ENCODE measurements at regions not wholly inside any gene's neighbourhood (a gene's known extent, or its start where the extent isn't known, plus 50 kb on each side); places are given as distances from the start of the nearest gene placed in this dataset.

- Histone ChIP-seq H3K27ac (ENCODE audit: low read length, poor library complexity, severe bottlenecking) (no peak overlapping the region), H2BK12ac (ENCODE audit: low read length in 2 of 2) (no peak overlapping the region), H3K4ac (ENCODE audit: low read depth in 1 of 2, low read length in 2 of 2) (no peak overlapping the region), H2AK5ac (ENCODE audit: low read length, severe bottlenecking) (no peak overlapping the region), H3K79me1 (replicated peaks; ENCODE audit: low read length, poor library complexity, severe bottlenecking) (no peaks in the 10 kb centered on the region), H2AFZ (ENCODE audit: low read depth, low read length) (no peak overlapping the region), H3K36me3 (ENCODE audit: control insufficient read depth in 1 of 2, insufficient read depth in 2 of 2, low read depth in 1 of 2, low read length in 2 of 2) (no peaks in the 10 kb centered on the region), H4K91ac (ENCODE audit: low read length) (no peak overlapping the region), H2BK5ac (ENCODE audit: low read depth, low read length, poor library complexity, severe bottlenecking) (no peak overlapping the region), H3K4me1 (ENCODE audit: control insufficient read depth, insufficient read depth, low read depth, low read length) (no peaks in the 10 kb centered on the region), H3K14ac (ENCODE audit: low read length in 2 of 2) (no peak overlapping the region), H3K27me3 (ENCODE audit: control insufficient read depth in 1 of 2, insufficient read depth in 1 of 2, low read length in 2 of 2) (peaks cover 16 to 24% of the 10 kb centered on the region in 2 experiments), H3K9ac (ENCODE audit: low read length) (no peak overlapping the region), H4K8ac (ENCODE audit: low read length) (no peak overlapping the region), H3K9me3 (ENCODE audit: control insufficient read depth, low read length) (peaks cover 11% of the 10 kb centered on the region), H2BK15ac (ENCODE audit: low read depth, poor library complexity, severe bottlenecking) (no peak overlapping the region), H3K4me3 (ENCODE audit: insufficient read depth in 1 of 2, low read depth in 1 of 2, low read length in 2 of 2) (no peak overlapping the region), H3K4me2 (ENCODE audit: low read length, poor library complexity, severe bottlenecking) (no peak overlapping the region), H2BK120ac (ENCODE audit: low read depth, low read length) (no peak overlapping the region), H3K23ac (ENCODE audit: low read length in 2 of 2) (no peak overlapping the region), H3K18ac (ENCODE audit: low read depth in 1 of 2, low read length in 2 of 2) (no peak overlapping the region)
- DNase-seq, result no peak
- WGBS, result 92% methylated on average over 5 of the region's 5 CpGs
Measured at GRCh38 chr1:229087339-229087738, 183.6 kb upstream of the RAB4A start.

- no peaks in the 10 kb centered on the region for H3K4me1 ChIP-seq (ENCODE audit: control insufficient read depth, insufficient read depth, low read depth, low read length)
- H2BK120ac ChIP-seq (ENCODE audit: low read depth, low read length), result no peak overlapping the region
- no peak overlapping the region for H4K8ac ChIP-seq (ENCODE audit: low read length)
- no peak overlapping the region for H3K4me2 ChIP-seq (ENCODE audit: low read length, poor library complexity, severe bottlenecking)
- H3K79me1 ChIP-seq (replicated peaks; ENCODE audit: low read length, poor library complexity, severe bottlenecking), result no peaks in the 10 kb centered on the region
- no peak overlapping the region for H3K23ac ChIP-seq (ENCODE audit: low read length in 2 of 2)
- no peak overlapping the region for H3K18ac ChIP-seq (ENCODE audit: low read depth in 1 of 2, low read length in 2 of 2)
- DNase-seq, result no peak
- no peak overlapping the region for H3K14ac ChIP-seq (ENCODE audit: low read length in 2 of 2)
- H3K27me3 ChIP-seq (ENCODE audit: control insufficient read depth in 1 of 2, insufficient read depth in 1 of 2, low read length in 2 of 2), result peaks cover 18 to 29% of the 10 kb centered on the region in 2 experiments
- H2AK5ac ChIP-seq (ENCODE audit: low read length, severe bottlenecking), result no peak overlapping the region
- H3K27ac ChIP-seq (ENCODE audit: low read length, poor library complexity, severe bottlenecking), result no peak overlapping the region
- peaks cover 5% of the 10 kb centered on the region for H3K9me3 ChIP-seq (ENCODE audit: control insufficient read depth, low read length)
- no peak overlapping the region for H3K9ac ChIP-seq (ENCODE audit: low read length)
- H2BK15ac ChIP-seq (ENCODE audit: low read depth, poor library complexity, severe bottlenecking), result no peak overlapping the region
- H3K4me3 ChIP-seq (ENCODE audit: insufficient read depth in 1 of 2, low read depth in 1 of 2, low read length in 2 of 2), result no peak overlapping the region
- WGBS, result 92% methylated on average over 14 of the region's 14 CpGs
- no peak overlapping the region for H2BK5ac ChIP-seq (ENCODE audit: low read depth, low read length, poor library complexity, severe bottlenecking)
- no peaks in the 10 kb centered on the region for H3K36me3 ChIP-seq (ENCODE audit: control insufficient read depth in 1 of 2, insufficient read depth in 2 of 2, low read depth in 1 of 2, low read length in 2 of 2)
- no peak overlapping the region for H3K4ac ChIP-seq (ENCODE audit: low read depth in 1 of 2, low read length in 2 of 2)
- no peak overlapping the region for H4K91ac ChIP-seq (ENCODE audit: low read length)
- H2AFZ ChIP-seq (ENCODE audit: low read depth, low read length), result no peak overlapping the region
- no peak overlapping the region for H2BK12ac ChIP-seq (ENCODE audit: low read length in 2 of 2)
Measured at GRCh38 chr1:229087906-229088305, 183.0 kb upstream of the RAB4A start.

GRCh38 chr1:229088711-229089110 lies 182.2 kb upstream of the RAB4A start:
- no peak overlapping the region for H2BK5ac ChIP-seq (ENCODE audit: low read depth, low read length, poor library complexity, severe bottlenecking)
- no peaks in the 10 kb centered on the region for H3K9me3 ChIP-seq (ENCODE audit: control insufficient read depth, low read length)
- no peak overlapping the region for H3K9ac ChIP-seq (ENCODE audit: low read length)
- DNase-seq, result no peak
- no peak overlapping the region for H3K4me3 ChIP-seq (ENCODE audit: insufficient read depth in 1 of 2, low read depth in 1 of 2, low read length in 2 of 2)
- no peak overlapping the region for H3K27ac ChIP-seq (ENCODE audit: low read length, poor library complexity, severe bottlenecking)
- no peak overlapping the region for H3K4ac ChIP-seq (ENCODE audit: low read depth in 1 of 2, low read length in 2 of 2)
- H3K14ac ChIP-seq (ENCODE audit: low read length in 2 of 2), result no peak overlapping the region
- H3K36me3 ChIP-seq (ENCODE audit: control insufficient read depth in 1 of 2, insufficient read depth in 2 of 2, low read depth in 1 of 2, low read length in 2 of 2), result no peaks in the 10 kb centered on the region
- H2AK5ac ChIP-seq (ENCODE audit: low read length, severe bottlenecking), result no peak overlapping the region
- no peak overlapping the region for H2AFZ ChIP-seq (ENCODE audit: low read depth, low read length)
- no peak overlapping the region for H3K18ac ChIP-seq (ENCODE audit: low read depth in 1 of 2, low read length in 2 of 2)
- H2BK120ac ChIP-seq (ENCODE audit: low read depth, low read length), result no peak overlapping the region
- H2BK15ac ChIP-seq (ENCODE audit: low read depth, poor library complexity, severe bottlenecking), result no peak overlapping the region
- H4K91ac ChIP-seq (ENCODE audit: low read length), result no peak overlapping the region
- WGBS, result 92% methylated on average over 4 of the region's 4 CpGs
- H3K4me1 ChIP-seq (ENCODE audit: control insufficient read depth, insufficient read depth, low read depth, low read length), result no peaks in the 10 kb centered on the region
- peaks cover 26 to 32% of the 10 kb centered on the region in 2 experiments for H3K27me3 ChIP-seq (ENCODE audit: control insufficient read depth in 1 of 2, insufficient read depth in 1 of 2, low read length in 2 of 2)
- H3K4me2 ChIP-seq (ENCODE audit: low read length, poor library complexity, severe bottlenecking), result no peak overlapping the region
- H4K8ac ChIP-seq (ENCODE audit: low read length), result no peak overlapping the region
- no peak overlapping the region for H2BK12ac ChIP-seq (ENCODE audit: low read length in 2 of 2)
- no peaks in the 10 kb centered on the region for H3K79me1 ChIP-seq (replicated peaks; ENCODE audit: low read length, poor library complexity, severe bottlenecking)
- H3K23ac ChIP-seq (ENCODE audit: low read length in 2 of 2), result no peak overlapping the region

GRCh38 chr1:229089586-229090208 lies 181.2 kb upstream of the RAB4A start:
- WGBS, result 77% methylated on average over 4 of the region's 4 CpGs
- Histone ChIP-seq H3K4me2 (ENCODE audit: low read length, poor library complexity, severe bottlenecking) (no peak overlapping the region), H3K27me3 (ENCODE audit: control insufficient read depth in 1 of 2, insufficient read depth in 1 of 2, low read length in 2 of 2) (peaks cover 32 to 34% of the 10 kb centered on the region in 2 experiments), H3K18ac (ENCODE audit: low read depth in 1 of 2, low read length in 2 of 2) (no peak overlapping the region), H3K36me3 (ENCODE audit: control insufficient read depth in 1 of 2, insufficient read depth in 2 of 2, low read depth in 1 of 2, low read length in 2 of 2) (no peaks in the 10 kb centered on the region), H3K79me1 (replicated peaks; ENCODE audit: low read length, poor library complexity, severe bottlenecking) (no peaks in the 10 kb centered on the region), H2BK120ac (ENCODE audit: low read depth, low read length) (no peak overlapping the region), H3K14ac (ENCODE audit: low read length in 2 of 2) (no peak overlapping the region), H2AK5ac (ENCODE audit: low read length, severe bottlenecking) (no peak overlapping the region), H3K9ac (ENCODE audit: low read length) (no peak overlapping the region), H4K8ac (ENCODE audit: low read length) (no peak overlapping the region), H2AFZ (ENCODE audit: low read depth, low read length) (no peak overlapping the region), H3K27ac (ENCODE audit: low read length, poor library complexity, severe bottlenecking) (no peak overlapping the region), H3K4me1 (ENCODE audit: control insufficient read depth, insufficient read depth, low read depth, low read length) (no peaks in the 10 kb centered on the region), H3K4me3 (ENCODE audit: insufficient read depth in 1 of 2, low read depth in 1 of 2, low read length in 2 of 2) (no peak overlapping the region), H2BK12ac (ENCODE audit: low read length in 2 of 2) (no peak overlapping the region), H3K23ac (ENCODE audit: low read length in 2 of 2) (no peak overlapping the region), H2BK5ac (ENCODE audit: low read depth, low read length, poor library complexity, severe bottlenecking) (no peak overlapping the region), H2BK15ac (ENCODE audit: low read depth, poor library complexity, severe bottlenecking) (no peak overlapping the region), H4K91ac (ENCODE audit: low read length) (no peak overlapping the region), H3K9me3 (ENCODE audit: control insufficient read depth, low read length) (no peaks in the 10 kb centered on the region), H3K4ac (ENCODE audit: low read depth in 1 of 2, low read length in 2 of 2) (no peak overlapping the region)
- DNase-seq, result no peak
